ENCODE measurements at regions not wholly inside any gene's neighbourhood (a gene's known extent, or its start where the extent isn't known, plus 50 kb on each side); places are given as distances from the start of the nearest gene placed in this dataset.

GRCh38 chr15:47974724-47975123 is 146.1 kb upstream of the SLC24A5 start:
- Histone ChIP-seq H3K27ac (ENCODE audit: low read depth) (no peak overlapping the region), H3K4me1 (ENCODE audit: insufficient read depth) (no peaks in the 10 kb centered on the region), H3K4me3 (ENCODE audit: low read depth, low read length) (no peak overlapping the region), H3K36me3 (ENCODE audit: insufficient read depth) (no peaks in the 10 kb centered on the region)
- no peak for DNase-seq (ENCODE audit: extremely low spot score)
- WGBS: 74% methylated on average over 1 of the region's 1 CpG

- DNase-seq (ENCODE audit: extremely low spot score): no peak
- H3K4me3 ChIP-seq (ENCODE audit: low read depth, low read length): no peak overlapping the region
- no peaks in the 10 kb centered on the region for H3K36me3 ChIP-seq (ENCODE audit: insufficient read depth)
- H3K27ac ChIP-seq (ENCODE audit: low read depth): no peak overlapping the region
- no peaks in the 10 kb centered on the region for H3K4me1 ChIP-seq (ENCODE audit: insufficient read depth)
Observed at GRCh38 chr15:47975427-47975826, 145.4 kb upstream of the SLC24A5 start.

- 75% methylated on average over 8 of the region's 8 CpGs for WGBS
- H3K36me3 ChIP-seq (ENCODE audit: insufficient read depth): no peaks in the 10 kb centered on the region
- no peak for DNase-seq (ENCODE audit: extremely low spot score)
Observed at GRCh38 chr15:47983533-47983932, 137.3 kb upstream of the SLC24A5 start.

GRCh38 chr15:47985568-47985967 is 135.2 kb upstream of the SLC24A5 start:
- H3K27ac ChIP-seq (ENCODE audit: low read depth): no peak overlapping the region
- no peaks in the 10 kb centered on the region for H3K36me3 ChIP-seq (ENCODE audit: insufficient read depth)
- no peak for DNase-seq (ENCODE audit: extremely low spot score)
- no peaks in the 10 kb centered on the region for H3K4me1 ChIP-seq (ENCODE audit: insufficient read depth)
- H3K4me3 ChIP-seq (ENCODE audit: low read depth, low read length): no peak overlapping the region
- WGBS: 79% methylated on average over 4 of the region's 4 CpGs

More at GRCh38 chr15:47983533-47983932, 137.3 kb upstream of the SLC24A5 start:
- Histone ChIP-seq H3K4me1 (ENCODE audit: insufficient read depth) (no peaks in the 10 kb centered on the region), H3K27ac (ENCODE audit: low read depth) (no peak overlapping the region), H3K4me3 (ENCODE audit: low read depth, low read length) (no peak overlapping the region)

- H3K27ac ChIP-seq (ENCODE audit: low read depth): no peak overlapping the region
- no peak for DNase-seq (ENCODE audit: extremely low spot score)
- no peaks in the 10 kb centered on the region for H3K4me1 ChIP-seq (ENCODE audit: insufficient read depth)
- H3K36me3 ChIP-seq (ENCODE audit: insufficient read depth): no peaks in the 10 kb centered on the region
- 75% methylated on average over 4 of the region's 4 CpGs for WGBS
- no peak overlapping the region for H3K4me3 ChIP-seq (ENCODE audit: low read depth, low read length)
Observed at GRCh38 chr15:47987461-47987860, 133.3 kb upstream of the SLC24A5 start.

- Histone ChIP-seq H3K27ac (ENCODE audit: low read depth) (no peak overlapping the region), H3K4me3 (ENCODE audit: low read depth, low read length) (no peak overlapping the region), H3K36me3 (ENCODE audit: insufficient read depth) (no peaks in the 10 kb centered on the region), H3K4me1 (ENCODE audit: insufficient read depth) (no peaks in the 10 kb centered on the region)
- DNase-seq (ENCODE audit: extremely low spot score): peak; percentile 51
- WGBS: 49% methylated on average over 3 of the region's 3 CpGs
Observed at GRCh38 chr15:47987908-47988532, 132.8 kb upstream of the SLC24A5 start.

GRCh38 chr15:47988564-47988963 is 132.2 kb upstream of the SLC24A5 start:
- Histone ChIP-seq H3K4me1 (ENCODE audit: insufficient read depth) (no peaks in the 10 kb centered on the region), H3K36me3 (ENCODE audit: insufficient read depth) (no peaks in the 10 kb centered on the region), H3K4me3 (ENCODE audit: low read depth, low read length) (no peak overlapping the region), H3K27ac (ENCODE audit: low read depth) (no peak overlapping the region)
- WGBS: 90% methylated on average over 1 of the region's 1 CpG
- DNase-seq (ENCODE audit: extremely low spot score): no peak

- Histone ChIP-seq H3K4me1 (ENCODE audit: insufficient read depth) (no peaks in the 10 kb centered on the region), H3K4me3 (ENCODE audit: low read depth, low read length) (no peak overlapping the region), H3K27ac (ENCODE audit: low read depth) (no peak overlapping the region), H3K36me3 (ENCODE audit: insufficient read depth) (no peaks in the 10 kb centered on the region)
- no peak for DNase-seq (ENCODE audit: extremely low spot score)
- WGBS: 96% methylated on average over 2 of the region's 2 CpGs
Observed at GRCh38 chr15:47990821-47991220, 130.0 kb upstream of the SLC24A5 start.

- H3K4me3 ChIP-seq (ENCODE audit: low read depth, low read length): no peak overlapping the region
- DNase-seq (ENCODE audit: extremely low spot score): no peak
- no peak overlapping the region for H3K27ac ChIP-seq (ENCODE audit: low read depth)
- no peaks in the 10 kb centered on the region for H3K4me1 ChIP-seq (ENCODE audit: insufficient read depth)
- 72% methylated on average over 4 of the region's 4 CpGs for WGBS
- H3K36me3 ChIP-seq (ENCODE audit: insufficient read depth): no peaks in the 10 kb centered on the region
Observed at GRCh38 chr15:47991357-47991756, 129.4 kb upstream of the SLC24A5 start.

GRCh38 chr15:47993051-47993450 is 127.7 kb upstream of the SLC24A5 start:
- 87% methylated on average over 5 of the region's 5 CpGs for WGBS
- no peaks in the 10 kb centered on the region for H3K36me3 ChIP-seq (ENCODE audit: insufficient read depth)
- no peaks in the 10 kb centered on the region for H3K4me1 ChIP-seq (ENCODE audit: insufficient read depth)
- DNase-seq (ENCODE audit: extremely low spot score): no peak
- H3K27ac ChIP-seq (ENCODE audit: low read depth): no peak overlapping the region
- no peak overlapping the region for H3K4me3 ChIP-seq (ENCODE audit: low read depth, low read length)

GRCh38 chr15:47997195-47998080 is 123.4 kb upstream of the SLC24A5 start:
- DNase-seq (ENCODE audit: extremely low spot score): no peak
- H3K4me1 ChIP-seq (ENCODE audit: insufficient read depth): no peaks in the 10 kb centered on the region
- no peak overlapping the region for H3K27ac ChIP-seq (ENCODE audit: low read depth)
- no peaks in the 10 kb centered on the region for H3K36me3 ChIP-seq (ENCODE audit: insufficient read depth)
- no peak overlapping the region for H3K4me3 ChIP-seq (ENCODE audit: low read depth, low read length)
- 83% methylated on average over 7 of the region's 7 CpGs for WGBS

- no peak overlapping the region for H3K4me3 ChIP-seq (ENCODE audit: low read depth, low read length)
Observed at GRCh38 chr15:47998619-47999019, 122.2 kb upstream of the SLC24A5 start.

GRCh38 chr15:48001393-48002039 is 119.3 kb upstream of the SLC24A5 start:
- 94% methylated on average over 3 of the region's 3 CpGs for WGBS
- H3K27ac ChIP-seq (ENCODE audit: low read depth): no peak overlapping the region
- no peak overlapping the region for H3K4me3 ChIP-seq (ENCODE audit: low read depth, low read length)
- no peak for DNase-seq (ENCODE audit: extremely low spot score)
- no peaks in the 10 kb centered on the region for H3K4me1 ChIP-seq (ENCODE audit: insufficient read depth)
- no peaks in the 10 kb centered on the region for H3K36me3 ChIP-seq (ENCODE audit: insufficient read depth)

More at GRCh38 chr15:47998619-47999019, 122.2 kb upstream of the SLC24A5 start:
- H3K27ac ChIP-seq (ENCODE audit: low read depth): no peak overlapping the region
- WGBS: 89% methylated on average over 2 of the region's 2 CpGs
- H3K4me1 ChIP-seq (ENCODE audit: insufficient read depth): no peaks in the 10 kb centered on the region
- H3K36me3 ChIP-seq (ENCODE audit: insufficient read depth): no peaks in the 10 kb centered on the region
- no peak for DNase-seq (ENCODE audit: extremely low spot score)

- no peak overlapping the region for H3K27ac ChIP-seq (ENCODE audit: low read depth)
- H3K36me3 ChIP-seq (ENCODE audit: insufficient read depth): no peaks in the 10 kb centered on the region
- H3K4me3 ChIP-seq (ENCODE audit: low read depth, low read length): no peak overlapping the region
- 69% methylated on average over 1 of the region's 1 CpG for WGBS
- H3K4me1 ChIP-seq (ENCODE audit: insufficient read depth): no peaks in the 10 kb centered on the region
- no peak for DNase-seq (ENCODE audit: extremely low spot score)
Observed at GRCh38 chr15:48002767-48003166, 118.0 kb upstream of the SLC24A5 start.

Data from urinary bladder (tissue), 3 donors.